ENCODE measurements at regions not wholly inside any gene's neighbourhood (a gene's known extent, or its start where the extent isn't known, plus 50 kb on each side); places are given as distances from the start of the nearest gene placed in this dataset.

DNA sequence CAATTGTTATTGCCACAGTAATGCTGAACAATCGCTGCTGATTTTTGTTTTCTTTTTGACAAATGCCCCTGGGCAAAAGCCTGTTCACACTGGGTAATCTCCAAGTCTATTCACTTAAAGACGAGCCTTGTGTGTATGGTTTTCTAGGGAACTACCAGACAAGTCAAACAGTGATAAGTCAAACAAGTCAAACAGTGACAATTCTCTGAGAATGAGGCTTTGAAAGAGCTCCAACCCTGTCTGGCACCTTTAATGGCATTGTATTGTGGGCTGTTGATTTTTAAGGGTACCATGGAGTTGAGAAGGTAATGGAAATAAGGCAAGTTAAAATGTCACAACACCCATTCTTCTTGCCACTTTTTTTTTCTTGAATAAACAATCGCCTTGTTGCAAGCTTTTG, 59.4 kb upstream of the TMC3 start:
- TF ChIP-seq, protein P1, sequence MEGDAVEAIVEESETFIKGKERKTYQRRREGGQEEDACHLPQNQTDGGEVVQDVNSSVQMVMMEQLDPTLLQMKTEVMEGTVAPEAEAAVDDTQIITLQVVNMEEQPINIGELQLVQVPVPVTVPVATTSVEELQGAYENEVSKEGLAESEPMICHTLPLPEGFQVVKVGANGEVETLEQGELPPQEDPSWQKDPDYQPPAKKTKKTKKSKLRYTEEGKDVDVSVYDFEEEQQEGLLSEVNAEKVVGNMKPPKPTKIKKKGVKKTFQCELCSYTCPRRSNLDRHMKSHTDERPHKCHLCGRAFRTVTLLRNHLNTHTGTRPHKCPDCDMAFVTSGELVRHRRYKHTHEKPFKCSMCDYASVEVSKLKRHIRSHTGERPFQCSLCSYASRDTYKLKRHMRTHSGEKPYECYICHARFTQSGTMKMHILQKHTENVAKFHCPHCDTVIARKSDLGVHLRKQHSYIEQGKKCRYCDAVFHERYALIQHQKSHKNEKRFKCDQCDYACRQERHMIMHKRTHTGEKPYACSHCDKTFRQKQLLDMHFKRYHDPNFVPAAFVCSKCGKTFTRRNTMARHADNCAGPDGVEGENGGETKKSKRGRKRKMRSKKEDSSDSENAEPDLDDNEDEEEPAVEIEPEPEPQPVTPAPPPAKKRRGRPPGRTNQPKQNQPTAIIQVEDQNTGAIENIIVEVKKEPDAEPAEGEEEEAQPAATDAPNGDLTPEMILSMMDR (IDR thresholded peaks at IDR 0.05; ENCODE audit: borderline replicate concordance, insufficient read depth, low read depth, low read length) = no peak
- no peak overlapping the region for H3K4me3 ChIP-seq (ENCODE audit: low read depth, low read length)

DNA sequence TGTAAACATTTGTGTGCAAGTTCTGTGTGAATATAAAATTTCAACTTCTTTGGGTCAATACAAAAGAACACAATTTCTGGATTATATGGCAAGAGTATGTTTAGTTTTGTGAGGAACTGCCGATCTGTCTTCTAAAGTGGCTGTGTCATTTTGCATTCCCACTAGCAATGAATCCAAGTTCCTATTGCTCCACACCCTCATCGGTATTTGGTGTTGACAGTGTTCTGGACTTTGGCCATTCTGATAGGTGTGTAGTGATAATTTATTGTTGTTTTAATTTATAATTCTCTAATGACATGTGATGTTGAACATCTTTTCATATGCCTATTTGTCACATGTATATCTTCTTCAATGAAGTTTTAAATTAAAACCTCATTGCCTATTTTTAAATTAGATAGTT, 58.2 kb upstream of the TMC3 start:
- H3K4me3 ChIP-seq (ENCODE audit: low read depth, low read length) = no peak overlapping the region
- TF ChIP-seq, protein P1 (IDR thresholded peaks at IDR 0.05; ENCODE audit: borderline replicate concordance, insufficient read depth, low read depth, low read length) = no peak

DNA sequence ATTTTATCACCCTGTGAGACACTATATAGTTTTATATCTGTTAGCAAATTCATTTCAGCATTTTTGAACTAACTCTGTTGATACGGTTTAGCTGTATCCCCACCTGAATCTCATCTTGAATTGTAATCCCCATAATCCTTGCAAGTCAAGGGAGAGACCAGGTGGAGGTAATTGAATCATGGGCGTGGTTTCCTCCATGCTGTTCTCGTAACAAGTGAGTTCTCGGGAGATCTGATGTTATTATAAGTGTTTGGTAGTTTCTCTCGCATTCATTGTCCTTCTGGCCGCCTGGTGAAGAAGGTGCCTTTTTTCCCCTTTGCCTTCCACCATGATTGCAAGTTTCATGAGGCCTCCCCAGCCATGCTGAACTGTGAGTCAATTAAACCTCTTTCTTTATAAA, 53.2 kb upstream of the TMC3 start:
- TF ChIP-seq, protein P1 (IDR thresholded peaks at IDR 0.05; ENCODE audit: borderline replicate concordance, insufficient read depth, low read depth, low read length) = no peak
- no peak overlapping the region for H3K4me3 ChIP-seq (ENCODE audit: low read depth, low read length)

DNA sequence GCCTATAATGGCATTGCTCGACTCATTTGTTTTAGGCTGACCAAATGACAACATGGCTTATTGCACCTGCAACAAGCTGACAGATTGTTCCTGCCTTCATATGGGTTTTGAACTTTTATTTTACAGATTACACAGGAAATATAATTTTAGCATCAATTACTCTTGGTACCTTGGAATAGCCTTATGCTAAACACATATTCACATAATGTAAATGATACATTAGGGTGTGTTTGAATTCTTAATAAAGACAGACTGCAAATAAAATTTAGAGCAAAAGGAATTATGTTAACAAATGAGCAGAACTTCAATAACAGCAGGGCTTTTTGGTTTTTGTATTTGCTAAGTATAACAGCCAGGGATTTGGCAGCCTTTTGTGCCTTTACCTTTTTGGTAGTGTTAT, 51.9 kb upstream of the TMC3 start:
- TF ChIP-seq, protein P1 (IDR thresholded peaks at IDR 0.05; ENCODE audit: borderline replicate concordance, insufficient read depth, low read depth, low read length) = no peak
- H3K4me3 ChIP-seq (ENCODE audit: low read depth, low read length) = no peak overlapping the region
